Esophagus squamous epithelium (tissue), 4 donors: ENCODE measurements at regions not wholly inside any gene's neighbourhood (a gene's known extent, or its start where the extent isn't known, plus 50 kb on each side); places are given as distances from the start of the nearest gene placed in this dataset.

Experiments used
- POLR2A ChIP-seq, 4 donors: fragments of 450-650 bp; IDR thresholded peaks; one replicate each; pipeline ENCODE4 v1.6.1; 2017; ENCODE audit warnings: antibody characterized with exemption in 4 of 4, mild to moderate bottlenecking in 4 of 4, moderate library complexity in 3 of 4
- TF ChIP-seq, protein P1 (sequence below), 6 experiments: fragments of 450-650 bp in 4 of 6; fragments of 200-600 bp in 2 of 6; sonication (generic) in 2 of 6; IDR thresholded peaks; one replicate each; pipeline ENCODE4 v1.5.1; 2016 to 2019; ENCODE audit warnings: antibody characterized with exemption in 6 of 6, mild to moderate bottlenecking in 4 of 6, moderate library complexity in 4 of 6

DNA sequence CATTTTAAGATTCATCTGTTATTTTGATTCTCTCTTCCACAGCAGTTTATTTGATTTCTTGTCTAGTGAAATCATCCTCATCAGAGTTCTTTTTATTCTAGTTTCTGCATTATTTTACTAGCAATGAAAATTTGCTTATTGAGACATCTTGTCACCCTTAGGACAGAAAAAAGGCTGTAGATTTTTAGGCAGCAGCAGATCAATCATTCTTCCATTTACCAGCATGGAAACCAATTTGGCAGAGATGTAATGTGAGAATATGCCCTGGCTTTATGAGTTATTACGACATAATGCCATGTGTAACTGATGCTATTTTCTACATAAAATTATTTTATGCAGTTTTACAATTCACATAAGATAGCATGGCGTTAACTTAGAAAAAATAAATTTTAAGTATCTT is 688.6 kb upstream of the SLC10A2 start:
- TF ChIP-seq, protein P1, sequence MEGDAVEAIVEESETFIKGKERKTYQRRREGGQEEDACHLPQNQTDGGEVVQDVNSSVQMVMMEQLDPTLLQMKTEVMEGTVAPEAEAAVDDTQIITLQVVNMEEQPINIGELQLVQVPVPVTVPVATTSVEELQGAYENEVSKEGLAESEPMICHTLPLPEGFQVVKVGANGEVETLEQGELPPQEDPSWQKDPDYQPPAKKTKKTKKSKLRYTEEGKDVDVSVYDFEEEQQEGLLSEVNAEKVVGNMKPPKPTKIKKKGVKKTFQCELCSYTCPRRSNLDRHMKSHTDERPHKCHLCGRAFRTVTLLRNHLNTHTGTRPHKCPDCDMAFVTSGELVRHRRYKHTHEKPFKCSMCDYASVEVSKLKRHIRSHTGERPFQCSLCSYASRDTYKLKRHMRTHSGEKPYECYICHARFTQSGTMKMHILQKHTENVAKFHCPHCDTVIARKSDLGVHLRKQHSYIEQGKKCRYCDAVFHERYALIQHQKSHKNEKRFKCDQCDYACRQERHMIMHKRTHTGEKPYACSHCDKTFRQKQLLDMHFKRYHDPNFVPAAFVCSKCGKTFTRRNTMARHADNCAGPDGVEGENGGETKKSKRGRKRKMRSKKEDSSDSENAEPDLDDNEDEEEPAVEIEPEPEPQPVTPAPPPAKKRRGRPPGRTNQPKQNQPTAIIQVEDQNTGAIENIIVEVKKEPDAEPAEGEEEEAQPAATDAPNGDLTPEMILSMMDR (IDR thresholded peaks at IDR 0.05), result no peak
- TF ChIP-seq POLR2A (IDR thresholded peaks at IDR 0.05), result no peak
